Activated CD8-positive, alpha-beta T cell treated with anti-CD3 and anti-CD28 coated beads for 36 hours (primary cell): ENCODE measurements at regions not wholly inside any gene's neighbourhood (a gene's known extent, or its start where the extent isn't known, plus 50 kb on each side); places are given as distances from the start of the nearest gene placed in this dataset.

Experiments used
- ATAC-seq: fragments of 200-7000 bp; cut with Tn5 transposase; one replicate; pipeline ENCODE4 v1.10.0; 2021; ENCODE audit warnings: mild to moderate bottlenecking, moderate library complexity
- CTCF ChIA-PET: fragments of 350-600 bp; sonication (Branson Sonifier 250); formaldehyde crosslinking; loops from one replicate; lab custom pipeline; 2021; ENCODE audit warnings: antibody characterized with exemption; lab: Charles Lee
- POLR2A ChIA-PET: fragments of 350-600 bp; sonication (Branson Sonifier 250); formaldehyde crosslinking; loops from one replicate; lab custom pipeline; 2021; ENCODE audit warnings: antibody characterized with exemption; lab: Charles Lee
- DNase-seq: peaks from one replicate; pipeline ENCODE4 v3.0.0-alpha.2; 2020
- H3K27ac Mint-ChIP-seq: one replicate; pipeline ENCODE4 v1.8.0; 2021; ENCODE audit warnings: mild to moderate bottlenecking, mixed read lengths
- H3K27me3 Mint-ChIP-seq: one replicate; pipeline ENCODE4 v1.8.0; 2021; ENCODE audit warnings: mixed read lengths
- H3K36me3 Mint-ChIP-seq: one replicate; pipeline ENCODE4 v1.8.0; 2021; ENCODE audit warnings: low read depth, mixed read lengths
- H3K4me1 Mint-ChIP-seq: one replicate; pipeline ENCODE4 v1.8.0; 2021; ENCODE audit warnings: low read depth, mixed read lengths
- H3K4me3 Mint-ChIP-seq: one replicate; pipeline ENCODE4 v1.8.0; 2021; ENCODE audit warnings: mild to moderate bottlenecking, moderate library complexity, mixed read lengths
- H3K9me3 Mint-ChIP-seq: one replicate; pipeline ENCODE4 v1.8.0; 2021; ENCODE audit warnings: mixed read lengths
- intact Hi-C: fragments of 100-400 bp; cut with micrococcal nuclease; formaldehyde crosslinking; loops from one replicate; pipeline ENCODE4 v1.10.0; 2022
- TF ChIP-seq, protein P1 (sequence below): fragments of 200-600 bp; IDR thresholded peaks from one replicate; pipeline ENCODE4 v1.8.0; 2022; ENCODE audit warnings: antibody characterized with exemption, mild to moderate bottlenecking

DNA sequence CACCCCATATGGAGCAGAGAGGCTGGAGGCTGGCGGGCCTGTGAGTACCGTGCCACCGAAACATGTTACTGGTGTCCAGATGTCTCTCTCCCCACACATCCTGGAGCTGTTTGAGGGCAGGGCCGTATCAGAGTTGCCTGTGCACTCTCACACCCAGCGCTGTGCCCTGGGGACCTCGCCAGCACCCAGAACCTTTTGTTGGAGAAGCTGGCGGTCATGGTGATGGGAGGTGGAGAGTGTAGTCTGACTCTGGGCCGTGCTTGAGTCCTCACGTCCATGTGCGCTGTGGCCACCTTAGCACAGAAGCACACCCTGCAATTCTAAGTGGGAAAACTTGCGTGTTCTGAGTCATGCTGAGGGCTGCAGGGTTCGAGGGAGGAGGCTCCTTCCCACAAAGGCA is 259.2 kb downstream of the NDUFA10 start:
- H3K27ac Mint-ChIP-seq = no peak overlapping the region
- H3K4me3 Mint-ChIP-seq = no peak overlapping the region
- DNase-seq (no peak), ATAC-seq (no peak)
- no peaks in the 10 kb centered on the region for H3K36me3 Mint-ChIP-seq
- H3K27me3 Mint-ChIP-seq = no peaks in the 10 kb centered on the region
- intact Hi-C loops = no loop called here
- no peaks in the 10 kb centered on the region for H3K9me3 Mint-ChIP-seq
- TF ChIP-seq, protein P1, sequence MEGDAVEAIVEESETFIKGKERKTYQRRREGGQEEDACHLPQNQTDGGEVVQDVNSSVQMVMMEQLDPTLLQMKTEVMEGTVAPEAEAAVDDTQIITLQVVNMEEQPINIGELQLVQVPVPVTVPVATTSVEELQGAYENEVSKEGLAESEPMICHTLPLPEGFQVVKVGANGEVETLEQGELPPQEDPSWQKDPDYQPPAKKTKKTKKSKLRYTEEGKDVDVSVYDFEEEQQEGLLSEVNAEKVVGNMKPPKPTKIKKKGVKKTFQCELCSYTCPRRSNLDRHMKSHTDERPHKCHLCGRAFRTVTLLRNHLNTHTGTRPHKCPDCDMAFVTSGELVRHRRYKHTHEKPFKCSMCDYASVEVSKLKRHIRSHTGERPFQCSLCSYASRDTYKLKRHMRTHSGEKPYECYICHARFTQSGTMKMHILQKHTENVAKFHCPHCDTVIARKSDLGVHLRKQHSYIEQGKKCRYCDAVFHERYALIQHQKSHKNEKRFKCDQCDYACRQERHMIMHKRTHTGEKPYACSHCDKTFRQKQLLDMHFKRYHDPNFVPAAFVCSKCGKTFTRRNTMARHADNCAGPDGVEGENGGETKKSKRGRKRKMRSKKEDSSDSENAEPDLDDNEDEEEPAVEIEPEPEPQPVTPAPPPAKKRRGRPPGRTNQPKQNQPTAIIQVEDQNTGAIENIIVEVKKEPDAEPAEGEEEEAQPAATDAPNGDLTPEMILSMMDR = no peak
- no peaks in the 10 kb centered on the region for H3K4me1 Mint-ChIP-seq
- CTCF ChIA-PET = no interaction called here
- POLR2A ChIA-PET = no interaction called here

DNA sequence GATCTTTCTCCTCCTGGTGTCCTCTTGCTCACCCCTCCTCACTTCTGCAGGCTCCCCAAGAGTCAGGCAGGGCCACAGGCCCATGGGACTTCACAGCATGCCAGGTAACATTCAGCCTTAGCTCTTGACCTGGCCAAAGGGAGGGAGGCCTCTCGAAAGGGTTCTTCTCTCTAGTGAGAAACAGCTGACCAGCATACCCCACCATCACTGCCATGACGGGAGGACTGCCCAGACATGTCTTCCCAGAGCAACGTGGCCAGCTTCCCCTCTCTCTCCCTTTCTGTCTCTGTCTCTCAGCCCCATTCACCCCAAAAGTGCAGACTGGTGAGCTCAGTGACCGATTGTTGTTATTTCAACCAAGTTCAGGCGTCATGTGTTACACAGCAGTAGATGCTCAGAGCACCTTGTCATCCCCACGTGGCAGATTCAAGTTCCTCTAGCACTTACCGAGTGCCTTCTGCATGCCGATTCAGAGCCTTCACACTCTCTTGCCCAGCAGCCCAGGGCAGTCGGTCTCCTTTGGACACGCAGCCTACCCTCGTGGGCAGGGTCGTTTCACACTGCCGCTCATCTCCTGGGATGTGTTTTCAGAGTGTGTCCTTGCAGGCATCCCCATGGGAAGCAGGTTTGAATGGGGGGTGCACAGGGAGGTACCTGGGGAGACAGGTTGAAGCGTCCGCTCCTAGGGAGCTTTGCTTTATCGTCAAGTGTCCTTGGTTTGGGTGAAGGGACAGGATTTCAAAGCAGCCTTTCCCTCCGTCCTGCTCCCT is 259.9 kb downstream of the NDUFA10 start:
- Mint-ChIP-seq H3K4me3 (no peak overlapping the region), H3K27ac (no peak overlapping the region), H3K9me3 (no peaks in the 10 kb centered on the region), H3K27me3 (no peaks in the 10 kb centered on the region), H3K4me1 (no peaks in the 10 kb centered on the region), H3K36me3 (no peaks in the 10 kb centered on the region)
- POLR2A ChIA-PET = no interaction called here
- DNase-seq = no peak
- no peak for ATAC-seq
- TF ChIP-seq, protein P1 = no peak
- intact Hi-C loops = no loop called here
- CTCF ChIA-PET = no interaction called here

DNA sequence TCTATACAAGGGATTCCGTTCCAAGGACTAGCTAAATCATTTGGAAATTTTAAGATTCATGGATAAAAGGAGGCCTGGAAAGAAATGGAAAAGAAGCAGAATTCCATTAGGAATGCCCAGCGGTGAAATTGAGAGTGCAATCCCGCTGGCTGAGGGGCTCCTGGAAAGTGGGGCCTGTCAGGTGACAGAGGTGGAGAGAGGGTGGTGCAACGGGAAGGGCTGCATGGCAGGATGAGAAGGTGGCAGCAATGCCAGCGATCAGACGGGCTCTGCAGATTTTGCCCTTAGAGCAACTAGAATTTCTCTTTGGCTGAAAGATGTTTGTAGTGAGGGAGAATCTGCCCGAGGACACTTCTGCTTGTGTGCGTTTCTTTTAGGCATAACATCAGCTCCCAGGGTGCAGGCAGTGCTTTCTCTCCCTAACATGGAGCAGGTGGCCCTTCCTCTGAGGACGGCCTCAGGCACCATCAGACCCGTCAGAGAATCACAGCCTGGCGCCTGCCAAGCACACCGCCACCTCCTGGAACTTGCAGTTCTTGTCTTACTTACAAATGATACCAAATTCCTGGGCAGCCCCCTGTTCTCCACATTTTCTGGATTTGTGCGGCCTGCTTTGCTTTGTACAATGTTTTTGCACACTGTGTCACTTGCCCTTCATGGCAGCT is 261.6 kb downstream of the NDUFA10 start:
- ChIA-PET POLR2A (no interaction called here), CTCF (no interaction called here)
- DNase-seq = no peak
- intact Hi-C loops = no loop called here
- no peaks in the 10 kb centered on the region for H3K36me3 Mint-ChIP-seq
- H3K27me3 Mint-ChIP-seq = no peaks in the 10 kb centered on the region
- no peaks in the 10 kb centered on the region for H3K4me1 Mint-ChIP-seq
- no peak overlapping the region for H3K27ac Mint-ChIP-seq
- no peak for ATAC-seq
- no peaks in the 10 kb centered on the region for H3K9me3 Mint-ChIP-seq
- H3K4me3 Mint-ChIP-seq = no peak overlapping the region
- TF ChIP-seq, protein P1 = no peak

DNA sequence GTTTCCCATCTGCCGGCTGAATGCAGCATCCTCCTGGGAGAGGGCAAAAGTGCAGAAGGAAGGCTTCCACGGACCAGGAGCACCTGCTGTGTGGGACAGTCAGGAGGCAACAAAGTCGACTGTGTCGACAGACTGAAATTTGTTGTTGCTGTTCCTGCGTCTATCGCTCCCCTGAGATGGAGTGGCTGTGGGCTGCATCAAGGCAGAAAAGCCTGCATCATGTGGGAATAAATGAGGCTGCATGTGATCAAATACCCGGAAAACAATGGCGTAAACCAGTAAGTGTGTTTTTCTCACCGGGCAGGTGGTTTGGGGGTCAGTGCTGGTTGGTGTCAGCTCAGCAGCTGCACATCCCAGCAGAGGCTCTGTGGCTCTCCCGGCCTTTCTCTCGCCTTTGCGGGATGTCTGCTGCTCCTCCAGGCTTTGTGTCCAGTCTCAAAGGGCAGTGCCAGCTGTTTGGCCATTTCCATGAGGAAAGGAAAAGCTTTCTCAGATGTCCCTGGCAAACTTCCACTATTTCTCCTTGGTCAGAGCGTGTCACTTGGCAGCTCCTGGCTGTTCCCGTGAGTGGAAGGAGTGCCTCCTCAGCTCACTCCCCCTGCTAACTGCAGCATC is 262.4 kb downstream of the NDUFA10 start:
- Mint-ChIP-seq H3K4me1 (no peaks in the 10 kb centered on the region), H3K9me3 (no peaks in the 10 kb centered on the region), H3K36me3 (no peaks in the 10 kb centered on the region), H3K4me3 (no peak overlapping the region), H3K27ac (no peak overlapping the region), H3K27me3 (no peaks in the 10 kb centered on the region)
- TF ChIP-seq, protein P1 = no peak
- intact Hi-C loops = no loop called here
- DNase-seq = no peak
- POLR2A ChIA-PET = no interaction called here
- CTCF ChIA-PET = no interaction called here
- no peak for ATAC-seq

DNA sequence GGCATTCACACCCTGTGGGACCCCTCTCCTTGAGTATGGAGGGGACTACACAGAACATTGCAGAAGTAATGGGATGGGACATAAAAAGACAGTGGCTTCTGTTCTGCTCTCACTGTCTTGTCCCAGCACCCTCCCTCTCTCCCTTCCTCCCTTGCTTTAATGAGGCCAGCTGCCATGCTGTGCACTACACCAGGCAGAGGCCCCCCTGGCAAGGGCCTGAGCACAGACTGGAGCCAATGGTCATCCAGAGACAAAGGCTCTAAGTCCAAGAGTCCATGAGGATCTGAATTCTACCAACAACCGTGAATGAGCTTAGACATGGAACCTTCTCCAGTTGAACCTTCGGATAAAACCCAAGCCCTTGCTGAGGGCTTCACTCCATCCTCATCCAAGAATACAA is 263.0 kb downstream of the NDUFA10 start:
- TF ChIP-seq, protein P1 = no peak
- Mint-ChIP-seq H3K27ac (no peak overlapping the region), H3K36me3 (no peaks in the 10 kb centered on the region), H3K9me3 (no peaks in the 10 kb centered on the region), H3K27me3 (no peaks in the 10 kb centered on the region), H3K4me1 (peaks cover 5% of the 10 kb centered on the region), H3K4me3 (no peak overlapping the region)
- POLR2A ChIA-PET = no interaction called here
- intact Hi-C loops = no loop called here
- CTCF ChIA-PET = no interaction called here
- ATAC-seq = no peak
- DNase-seq = no peak
